ENCODE measurements at regions not wholly inside any gene's neighbourhood (a gene's known extent, or its start where the extent isn't known, plus 50 kb on each side); places are given as distances from the start of the nearest gene placed in this dataset.
"Not testable (repeated sequence)": the region's sequence is repeated elsewhere in the genome, so short reads cannot be mapped to it uniquely, and the experiment has no call there.

GRCh38 chr2:2727876-2728511 is 396.9 kb upstream of the MYT1L start:
- Histone ChIP-seq H3K4me3 (ENCODE audit: low read length) (no peak overlapping the region), H3K36me3 (ENCODE audit: control insufficient read depth, insufficient read depth, low read length) (no peaks in the 10 kb centered on the region), H3K4me1 (ENCODE audit: control insufficient read depth, insufficient read depth, low read length) (no peaks in the 10 kb centered on the region), H3K27me3 (ENCODE audit: control insufficient read depth, insufficient read depth, low read length) (no peaks in the 10 kb centered on the region), H3K27ac (ENCODE audit: low read length) (no peak overlapping the region), H3K9me3 (ENCODE audit: control insufficient read depth, insufficient read depth, low read length) (no peaks in the 10 kb centered on the region)
- DNase-seq (ENCODE audit: low read depth, low spot score): no peak
- no CpG with 5 or more reads among the region's 18 CpGs for WGBS (ENCODE audit: insufficient coverage, insufficient read length)

DNA sequence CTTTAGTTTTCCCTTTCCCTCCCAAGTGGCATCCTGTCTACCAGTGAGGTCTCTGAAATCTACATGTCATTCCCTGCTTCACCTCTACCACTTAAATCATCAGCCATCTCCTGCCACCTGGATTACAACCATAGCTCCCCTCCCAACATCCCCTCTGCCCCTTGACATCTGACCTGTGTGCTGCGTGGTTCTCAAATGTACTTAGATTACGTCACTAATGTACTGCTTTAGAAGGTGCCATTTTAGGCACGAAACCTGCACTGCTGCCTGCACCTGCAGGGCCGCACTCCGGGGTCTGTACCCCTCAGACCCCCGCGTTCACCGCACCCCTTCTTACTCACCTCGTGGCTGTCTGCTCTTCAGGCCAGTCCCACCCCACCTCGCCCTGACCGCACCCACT is 395.1 kb upstream of the MYT1L start:
- Histone ChIP-seq H3K36me3 (ENCODE audit: control insufficient read depth, insufficient read depth, low read length) (no peaks in the 10 kb centered on the region), H3K9me3 (ENCODE audit: control insufficient read depth, insufficient read depth, low read length) (no peaks in the 10 kb centered on the region), H3K4me1 (ENCODE audit: control insufficient read depth, insufficient read depth, low read length) (no peaks in the 10 kb centered on the region), H3K27ac (ENCODE audit: low read length) (no peak overlapping the region), H3K4me3 (ENCODE audit: low read length) (no peak overlapping the region), H3K27me3 (ENCODE audit: control insufficient read depth, insufficient read depth, low read length) (no peaks in the 10 kb centered on the region)
- WGBS (ENCODE audit: insufficient coverage, insufficient read length): no CpG with 5 or more reads among the region's 11 CpGs
- no peak for DNase-seq (ENCODE audit: low read depth, low spot score)

GRCh38 chr2:2723064-2723463 is 392.0 kb upstream of the MYT1L start:
- no CpG with 5 or more reads among the region's 3 CpGs for WGBS (ENCODE audit: insufficient coverage, insufficient read length)
- H3K9me3 ChIP-seq (ENCODE audit: control insufficient read depth, insufficient read depth, low read length): no peaks in the 10 kb centered on the region

DNA sequence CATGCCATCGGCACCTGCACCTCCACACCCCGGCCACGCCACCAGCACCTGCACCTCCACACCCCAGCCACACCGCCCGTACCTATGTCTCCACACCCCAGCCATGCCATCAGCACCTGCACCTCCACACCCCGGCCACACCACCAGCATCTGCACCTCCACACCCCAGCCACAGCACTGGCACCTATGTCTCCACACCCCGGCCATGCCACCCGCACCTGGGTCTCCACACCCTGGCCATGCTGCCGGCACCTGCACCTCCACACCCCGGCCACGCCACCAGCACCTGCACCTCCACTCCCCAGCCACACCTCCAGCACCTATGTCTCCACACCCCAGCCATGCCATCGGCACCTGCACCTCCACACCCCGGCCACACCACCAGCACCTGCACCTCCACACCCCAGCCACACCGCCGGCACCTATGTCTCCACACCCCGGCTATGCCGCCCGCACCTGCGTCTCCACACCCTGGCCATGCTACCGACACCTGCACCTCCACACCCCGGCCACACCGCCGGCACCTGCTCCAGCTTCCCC is 390.3 kb upstream of the MYT1L start:
- no peak overlapping the region for H3K4me3 ChIP-seq (ENCODE audit: low read length)
- H3K36me3 ChIP-seq (ENCODE audit: control insufficient read depth, insufficient read depth, low read length): no peaks in the 10 kb centered on the region; the same call in 1 of the 2 replicates
- no peaks in the 10 kb centered on the region for H3K27me3 ChIP-seq (ENCODE audit: control insufficient read depth, insufficient read depth, low read length)
- no peak for DNase-seq (ENCODE audit: low read depth, low spot score)
- H3K4me1 ChIP-seq (ENCODE audit: control insufficient read depth, insufficient read depth, low read length): no peaks in the 10 kb centered on the region
- H3K27ac ChIP-seq (ENCODE audit: low read length): no peak overlapping the region
- no peaks in the 10 kb centered on the region for H3K9me3 ChIP-seq (ENCODE audit: control insufficient read depth, insufficient read depth, low read length)
- no CpG with 5 or more reads among the region's 23 CpGs for WGBS (ENCODE audit: insufficient coverage, insufficient read length)

More at GRCh38 chr2:2723064-2723463, 392.0 kb upstream of the MYT1L start:
- Histone ChIP-seq H3K4me1 (ENCODE audit: control insufficient read depth, insufficient read depth, low read length) (no peaks in the 10 kb centered on the region), H3K27ac (ENCODE audit: low read length) (no peak overlapping the region), H3K4me3 (ENCODE audit: low read length) (no peak overlapping the region), H3K27me3 (ENCODE audit: control insufficient read depth, insufficient read depth, low read length) (no peaks in the 10 kb centered on the region), H3K36me3 (ENCODE audit: control insufficient read depth, insufficient read depth, low read length) (no peaks in the 10 kb centered on the region; the same call in 1 of the 2 replicates)
- DNase-seq (ENCODE audit: low read depth, low spot score): no peak

GRCh38 chr2:2720806-2721205 is 389.7 kb upstream of the MYT1L start:
- not testable (repeated sequence) for H3K27ac ChIP-seq (ENCODE audit: low read length); H3K9me3 ChIP-seq (ENCODE audit: control insufficient read depth, insufficient read depth, low read length); H3K4me1 ChIP-seq (ENCODE audit: control insufficient read depth, insufficient read depth, low read length); H3K27me3 ChIP-seq (ENCODE audit: control insufficient read depth, insufficient read depth, low read length); DNase-seq (ENCODE audit: low read depth, low spot score); H3K4me3 ChIP-seq (ENCODE audit: low read length); H3K36me3 ChIP-seq (ENCODE audit: control insufficient read depth, insufficient read depth, low read length)
- no CpG with 5 or more reads among the region's 14 CpGs for WGBS (ENCODE audit: insufficient coverage, insufficient read length)

GRCh38 chr2:2720351-2720750 is 389.3 kb upstream of the MYT1L start:
- no peak for DNase-seq (ENCODE audit: low read depth, low spot score)
- Histone ChIP-seq H3K36me3 (ENCODE audit: control insufficient read depth, insufficient read depth, low read length) (no peaks in the 10 kb centered on the region; the same call in 1 of the 2 replicates), H3K27ac (ENCODE audit: low read length) (no peak overlapping the region), H3K4me3 (ENCODE audit: low read length) (no peak overlapping the region), H3K4me1 (ENCODE audit: control insufficient read depth, insufficient read depth, low read length) (no peaks in the 10 kb centered on the region), H3K9me3 (ENCODE audit: control insufficient read depth, insufficient read depth, low read length) (no peaks in the 10 kb centered on the region), H3K27me3 (ENCODE audit: control insufficient read depth, insufficient read depth, low read length) (no peaks in the 10 kb centered on the region)
- WGBS (ENCODE audit: insufficient coverage, insufficient read length): no CpG with 5 or more reads among the region's 9 CpGs

- H3K4me1 ChIP-seq (ENCODE audit: control insufficient read depth, insufficient read depth, low read length): no peaks in the 10 kb centered on the region
- no peaks in the 10 kb centered on the region for H3K27me3 ChIP-seq (ENCODE audit: control insufficient read depth, insufficient read depth, low read length)
- no CpG with 5 or more reads among the region's 8 CpGs for WGBS (ENCODE audit: insufficient coverage, insufficient read length)
- no peaks in the 10 kb centered on the region; the same call in 1 of the 2 replicates for H3K36me3 ChIP-seq (ENCODE audit: control insufficient read depth, insufficient read depth, low read length)
- no peak overlapping the region for H3K4me3 ChIP-seq (ENCODE audit: low read length)
- DNase-seq (ENCODE audit: low read depth, low spot score): no peak
- H3K27ac ChIP-seq (ENCODE audit: low read length): no peak overlapping the region
- no peaks in the 10 kb centered on the region for H3K9me3 ChIP-seq (ENCODE audit: control insufficient read depth, insufficient read depth, low read length)
Measured at GRCh38 chr2:2719781-2720180, 388.7 kb upstream of the MYT1L start.

DNA sequence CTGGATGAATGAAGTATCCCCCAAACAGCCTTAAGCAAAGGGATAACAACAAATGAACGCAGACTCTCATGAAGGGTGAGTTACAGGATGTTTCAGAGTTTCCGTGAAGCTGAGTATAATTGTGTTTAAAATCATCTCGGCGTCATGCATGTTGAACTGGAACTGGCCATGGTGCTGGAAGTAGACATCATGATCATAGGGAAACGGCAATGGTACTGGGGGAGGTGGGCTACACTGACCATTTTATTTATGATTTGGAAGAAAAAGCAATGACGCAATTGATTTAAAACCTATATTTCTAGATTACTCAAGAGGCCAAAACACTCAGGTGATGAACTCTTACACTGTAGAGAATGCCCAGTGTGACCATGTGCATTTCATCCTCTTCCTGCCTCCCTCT is 387.9 kb upstream of the MYT1L start:
- H3K27me3 ChIP-seq (ENCODE audit: control insufficient read depth, insufficient read depth, low read length): no peaks in the 10 kb centered on the region
- H3K4me1 ChIP-seq (ENCODE audit: control insufficient read depth, insufficient read depth, low read length): no peaks in the 10 kb centered on the region
- H3K27ac ChIP-seq (ENCODE audit: low read length): no peak overlapping the region
- no peaks in the 10 kb centered on the region; the same call in 1 of the 2 replicates for H3K36me3 ChIP-seq (ENCODE audit: control insufficient read depth, insufficient read depth, low read length)
- no CpG with 5 or more reads among the region's 6 CpGs for WGBS (ENCODE audit: insufficient coverage, insufficient read length)
- H3K9me3 ChIP-seq (ENCODE audit: control insufficient read depth, insufficient read depth, low read length): no peaks in the 10 kb centered on the region
- DNase-seq (ENCODE audit: low read depth, low spot score): no peak
- H3K4me3 ChIP-seq (ENCODE audit: low read length): no peak overlapping the region

GRCh38 chr2:2717406-2717805 is 386.3 kb upstream of the MYT1L start:
- Histone ChIP-seq H3K36me3 (ENCODE audit: control insufficient read depth, insufficient read depth, low read length) (no peaks in the 10 kb centered on the region; the same call in 1 of the 2 replicates), H3K4me3 (ENCODE audit: low read length) (no peak overlapping the region), H3K9me3 (ENCODE audit: control insufficient read depth, insufficient read depth, low read length) (no peaks in the 10 kb centered on the region), H3K27me3 (ENCODE audit: control insufficient read depth, insufficient read depth, low read length) (no peaks in the 10 kb centered on the region), H3K27ac (ENCODE audit: low read length) (no peak overlapping the region), H3K4me1 (ENCODE audit: control insufficient read depth, insufficient read depth, low read length) (no peaks in the 10 kb centered on the region)
- no peak for DNase-seq (ENCODE audit: low read depth, low spot score)
- WGBS (ENCODE audit: insufficient coverage, insufficient read length): no CpG with 5 or more reads among the region's 7 CpGs

- no CpG with 5 or more reads among the region's 11 CpGs for WGBS (ENCODE audit: insufficient coverage, insufficient read length)
Measured at GRCh38 chr2:2716771-2717170, 385.7 kb upstream of the MYT1L start.

More at GRCh38 chr2:2716771-2717170, 385.7 kb upstream of the MYT1L start:
- Histone ChIP-seq H3K27ac (ENCODE audit: low read length) (no peak overlapping the region), H3K27me3 (ENCODE audit: control insufficient read depth, insufficient read depth, low read length) (no peaks in the 10 kb centered on the region), H3K4me3 (ENCODE audit: low read length) (no peak overlapping the region), H3K36me3 (ENCODE audit: control insufficient read depth, insufficient read depth, low read length) (no peaks in the 10 kb centered on the region; the same call in 1 of the 2 replicates), H3K4me1 (ENCODE audit: control insufficient read depth, insufficient read depth, low read length) (no peaks in the 10 kb centered on the region), H3K9me3 (ENCODE audit: control insufficient read depth, insufficient read depth, low read length) (no peaks in the 10 kb centered on the region)
- DNase-seq (ENCODE audit: low read depth, low spot score): no peak

Data from iPS DF 6.9 (cell line).